PC-9 (cell line): ENCODE measurements at regions not wholly inside any gene's neighbourhood (a gene's known extent, or its start where the extent isn't known, plus 50 kb on each side); places are given as distances from the start of the nearest gene placed in this dataset.

ENCODE experiments used
- BruUV-seq: library from RNA; stranded (reverse); fragments of 400-500 nt; replicated peaks from 2 replicates; lab custom pipeline; 2021; lab: Mats Ljungman, UMichigan
- CTCF ChIA-PET: fragments of 300-600 bp; sonication (Branson Sonifier 250); formaldehyde crosslinking; loops from one replicate; lab custom pipeline; 2022; ENCODE audit warnings: antibody characterized with exemption; lab: Charles Lee
- POLR2A ChIA-PET: fragments of 300-600 bp; sonication (Branson Sonifier 250); formaldehyde crosslinking; loops from one replicate; lab custom pipeline; 2022; ENCODE audit warnings: antibody characterized with exemption; ENCODE audit not compliant: unreplicated experiment; lab: Charles Lee
- DNase-seq, 2 experiments: peaks; one replicate each; pipeline versions ENCODE4 v3.0.0 to v3.0.0-alpha.2; 2015 to 2022; ENCODE audit warnings: mixed read lengths in 1 of 2
- H2AFZ ChIP-seq: fragments of 200-600 bp; sonication (generic); 2 replicates; pipeline ENCODE4 v1.8.1; 2017; ENCODE audit warnings: antibody characterized with exemption
- H3F3A ChIP-seq: fragments of 200-600 bp; sonication (generic); 2 replicates; pipeline ENCODE4 v1.8.1; 2017; ENCODE audit warnings: antibody characterized with exemption, mild to moderate bottlenecking, low read depth; ENCODE audit not compliant: insufficient read depth
- H3K27ac ChIP-seq: fragments of 200-600 bp; sonication (generic); 2 replicates; pipeline ENCODE4 v1.6.1; 2016; ENCODE audit warnings: mixed run types
- H3K27me3 ChIP-seq: fragments of 200-600 bp; sonication (generic); 2 replicates; pipeline ENCODE4 v1.6.1; 2016; ENCODE audit warnings: low read depth, mixed run types; ENCODE audit not compliant: insufficient read depth
- H3K36me3 ChIP-seq: fragments of 200-600 bp; sonication (generic); 2 replicates; pipeline ENCODE4 v1.6.1; 2016; ENCODE audit warnings: low read depth, mixed run types
- H3K4me1 ChIP-seq: fragments of 200-600 bp; sonication (generic); replicated peaks from 2 replicates; pipeline ENCODE4 v1.6.1; 2016; ENCODE audit warnings: mixed run types; ENCODE audit not compliant: insufficient read depth
- H3K4me2 ChIP-seq: fragments of 200-600 bp; sonication (generic); 2 replicates; pipeline ENCODE4 v1.6.1; 2017; ENCODE audit warnings: mixed run types
- H3K4me3 ChIP-seq: fragments of 200-600 bp; sonication (generic); 2 replicates; pipeline ENCODE4 v1.6.1; 2016; ENCODE audit warnings: mixed run types
- H3K79me2 ChIP-seq: fragments of 200-600 bp; sonication (generic); 2 replicates; pipeline ENCODE4 v1.6.1; 2017; ENCODE audit warnings: low read depth, mixed run types
- H3K9me2 ChIP-seq: fragments of 200-600 bp; sonication (generic); 2 replicates; pipeline ENCODE4 v1.8.1; 2017; ENCODE audit warnings: mild to moderate bottlenecking; ENCODE audit not compliant: insufficient read depth
- H3K9me3 ChIP-seq: fragments of 200-600 bp; sonication (generic); 2 replicates; pipeline ENCODE4 v1.8.1; 2016; ENCODE audit warnings: low read depth; ENCODE audit not compliant: insufficient read depth
- H4K20me1 ChIP-seq: fragments of 200-600 bp; sonication (generic); 2 replicates; pipeline ENCODE4 v1.8.1; 2017; ENCODE audit not compliant: insufficient read depth
- EZH2 ChIP-seq: fragments of 200-600 bp; sonication (generic); IDR thresholded peaks from 2 replicates; pipeline ENCODE4 v1.8.0; 2017; ENCODE audit warnings: antibody characterized with exemption, low read depth
- intact Hi-C: fragments of 100-400 bp; cut with micrococcal nuclease; formaldehyde crosslinking; loops from one replicate; pipeline ENCODE4 v1.10.0; 2022; ENCODE audit not compliant: unreplicated experiment
- TF ChIP-seq, protein P1 (sequence below): fragments of 200-600 bp; sonication (generic); conservative IDR thresholded peaks from 2 replicates; pipeline ENCODE4 v1.6.1; 2017; ENCODE audit warnings: mixed run types, antibody characterized with exemption, mild to moderate bottlenecking, moderate library complexity

DNA sequence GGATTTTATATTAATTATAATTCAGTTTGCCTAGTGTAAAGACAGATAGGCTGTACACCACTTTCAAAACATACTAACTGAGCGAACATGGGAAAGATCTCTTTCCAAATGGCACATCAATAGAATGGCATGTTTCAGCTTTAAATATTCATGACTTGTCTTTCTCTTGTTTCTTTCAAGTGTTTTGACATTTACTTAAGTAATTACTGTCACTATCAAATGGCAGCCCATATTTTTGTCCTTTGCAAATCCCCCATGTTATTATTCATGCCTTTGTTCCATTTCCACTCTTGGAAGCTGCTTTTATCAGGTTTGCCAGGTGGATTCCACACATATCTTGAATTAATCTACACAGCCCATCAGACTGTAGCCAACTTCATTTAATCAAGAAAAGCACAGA is 89.2 kb upstream of the GLRA2 start:
- Histone ChIP-seq H3K4me2 (no peak overlapping the region), H3K4me3 (no peak overlapping the region), H3K9me3 (no peaks in the 10 kb centered on the region), H3K27ac (no peak overlapping the region), H3K4me1 (no peaks in the 10 kb centered on the region), H3K36me3 (no peaks in the 10 kb centered on the region), H3K27me3 (no peaks in the 10 kb centered on the region), H4K20me1 (no peaks in the 10 kb centered on the region), H3K79me2 (no peaks in the 10 kb centered on the region), H3K9me2 (no peaks in the 10 kb centered on the region), H3F3A (no peaks in the 10 kb centered on the region), H2AFZ (no peak overlapping the region)
- TF ChIP-seq, protein P1, sequence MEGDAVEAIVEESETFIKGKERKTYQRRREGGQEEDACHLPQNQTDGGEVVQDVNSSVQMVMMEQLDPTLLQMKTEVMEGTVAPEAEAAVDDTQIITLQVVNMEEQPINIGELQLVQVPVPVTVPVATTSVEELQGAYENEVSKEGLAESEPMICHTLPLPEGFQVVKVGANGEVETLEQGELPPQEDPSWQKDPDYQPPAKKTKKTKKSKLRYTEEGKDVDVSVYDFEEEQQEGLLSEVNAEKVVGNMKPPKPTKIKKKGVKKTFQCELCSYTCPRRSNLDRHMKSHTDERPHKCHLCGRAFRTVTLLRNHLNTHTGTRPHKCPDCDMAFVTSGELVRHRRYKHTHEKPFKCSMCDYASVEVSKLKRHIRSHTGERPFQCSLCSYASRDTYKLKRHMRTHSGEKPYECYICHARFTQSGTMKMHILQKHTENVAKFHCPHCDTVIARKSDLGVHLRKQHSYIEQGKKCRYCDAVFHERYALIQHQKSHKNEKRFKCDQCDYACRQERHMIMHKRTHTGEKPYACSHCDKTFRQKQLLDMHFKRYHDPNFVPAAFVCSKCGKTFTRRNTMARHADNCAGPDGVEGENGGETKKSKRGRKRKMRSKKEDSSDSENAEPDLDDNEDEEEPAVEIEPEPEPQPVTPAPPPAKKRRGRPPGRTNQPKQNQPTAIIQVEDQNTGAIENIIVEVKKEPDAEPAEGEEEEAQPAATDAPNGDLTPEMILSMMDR: no peak
- TF ChIP-seq EZH2: no peak
- POLR2A ChIA-PET: no interaction called here
- intact Hi-C loops: no loop called here
- BruUV-seq: no TSS peak
- no peak for DNase-seq
- CTCF ChIA-PET: no interaction called here

DNA sequence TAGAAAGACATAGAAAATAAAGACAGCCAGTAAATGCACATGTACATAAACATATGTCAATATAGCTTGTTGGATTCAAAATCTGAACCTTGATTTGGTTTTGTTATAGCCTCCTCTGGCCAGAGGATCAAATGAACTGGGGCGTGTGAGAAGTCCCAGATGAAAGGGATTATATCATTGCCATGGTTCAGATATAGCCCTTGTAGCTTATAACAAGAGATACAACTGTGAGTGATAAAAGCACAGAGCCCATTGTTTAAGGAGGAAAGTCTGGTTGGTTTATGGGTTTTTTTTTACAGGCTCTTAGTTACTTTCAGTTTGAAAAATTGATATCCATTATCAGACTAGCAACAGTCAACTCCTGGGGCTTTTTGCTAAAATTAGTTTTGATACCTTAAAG is 101.7 kb upstream of the GLRA2 start:
- DNase-seq: no peak
- Histone ChIP-seq H3K9me2 (no peaks in the 10 kb centered on the region), H3K36me3 (no peaks in the 10 kb centered on the region), H3K9me3 (no peaks in the 10 kb centered on the region), H3K27ac (no peak overlapping the region), H3K27me3 (no peaks in the 10 kb centered on the region), H3K4me1 (no peaks in the 10 kb centered on the region; the same call in 1 of the 2 replicates), H3F3A (no peaks in the 10 kb centered on the region), H2AFZ (no peak overlapping the region), H3K79me2 (no peaks in the 10 kb centered on the region), H3K4me3 (no peak overlapping the region), H4K20me1 (no peaks in the 10 kb centered on the region), H3K4me2 (no peak overlapping the region)
- TF ChIP-seq, protein P1: no peak
- no peak for TF ChIP-seq EZH2
- intact Hi-C loops: no loop called here
- ChIA-PET CTCF (no interaction called here), POLR2A (no interaction called here)
- no TSS peak for BruUV-seq

DNA sequence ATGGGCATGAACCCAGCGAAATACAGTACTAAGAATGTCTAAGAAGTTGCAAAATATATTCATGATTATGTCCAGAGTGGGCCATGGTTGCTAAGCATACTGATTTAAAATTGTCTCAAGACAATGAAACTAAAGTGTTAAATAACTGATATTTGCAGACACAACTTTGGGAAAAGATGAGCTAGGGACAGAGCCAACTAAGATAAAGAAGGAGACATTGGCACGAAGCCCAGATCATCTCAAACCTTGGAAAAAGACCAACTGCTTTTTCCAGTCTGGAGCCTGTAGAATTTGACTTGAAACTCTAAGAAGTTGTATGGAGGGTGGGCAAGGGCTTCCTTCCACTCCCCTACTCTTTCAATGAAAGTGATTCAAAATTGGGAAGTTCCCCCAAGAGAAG is 108.5 kb upstream of the GLRA2 start:
- intact Hi-C loops: no loop called here
- Histone ChIP-seq H3K9me2 (no peaks in the 10 kb centered on the region), H3K9me3 (no peaks in the 10 kb centered on the region), H4K20me1 (no peaks in the 10 kb centered on the region), H3K27me3 (no peaks in the 10 kb centered on the region), H3K4me2 (no peak overlapping the region), H3K4me3 (no peak overlapping the region), H3K36me3 (no peaks in the 10 kb centered on the region), H2AFZ (no peak overlapping the region), H3K79me2 (no peaks in the 10 kb centered on the region), H3K27ac (no peak overlapping the region), H3K4me1 (no peaks in the 10 kb centered on the region), H3F3A (no peaks in the 10 kb centered on the region)
- no peak for DNase-seq
- ChIA-PET CTCF (no interaction called here), POLR2A (no interaction called here)
- BruUV-seq: no TSS peak
- TF ChIP-seq EZH2: no peak
- TF ChIP-seq, protein P1: no peak
